LNCaP clone FGC (cell line): ENCODE measurements at regions not wholly inside any gene's neighbourhood (a gene's known extent, or its start where the extent isn't known, plus 50 kb on each side); places are given as distances from the start of the nearest gene placed in this dataset.
"Not testable (repeated sequence)": the region's sequence is repeated elsewhere in the genome, so short reads cannot be mapped to it uniquely, and the experiment has no call there.

ENCODE experiments used
- DNase-seq: peaks from one replicate; pipeline ENCODE4 v3.0.0-alpha.2; 2011; ENCODE audit warnings: low read depth
- H3K4me3 ChIP-seq: 2 replicates; pipeline ENCODE4 v1.5.1; 2011; ENCODE audit warnings: mild to moderate bottlenecking, low read depth, low read length, control low read depth
- TF ChIP-seq, protein P1 (sequence below): IDR thresholded peaks from 2 replicates; pipeline ENCODE4 v1.5.1; 2012; ENCODE audit warnings: mild to moderate bottlenecking; ENCODE audit not compliant: control insufficient read depth, insufficient read depth; ENCODE audit errors: extremely low read depth

GRCh38 chr6:43930440-43931154 is 160.6 kb downstream of the VEGFA start:
- no peak overlapping the region for H3K4me3 ChIP-seq
- TF ChIP-seq, protein P1, sequence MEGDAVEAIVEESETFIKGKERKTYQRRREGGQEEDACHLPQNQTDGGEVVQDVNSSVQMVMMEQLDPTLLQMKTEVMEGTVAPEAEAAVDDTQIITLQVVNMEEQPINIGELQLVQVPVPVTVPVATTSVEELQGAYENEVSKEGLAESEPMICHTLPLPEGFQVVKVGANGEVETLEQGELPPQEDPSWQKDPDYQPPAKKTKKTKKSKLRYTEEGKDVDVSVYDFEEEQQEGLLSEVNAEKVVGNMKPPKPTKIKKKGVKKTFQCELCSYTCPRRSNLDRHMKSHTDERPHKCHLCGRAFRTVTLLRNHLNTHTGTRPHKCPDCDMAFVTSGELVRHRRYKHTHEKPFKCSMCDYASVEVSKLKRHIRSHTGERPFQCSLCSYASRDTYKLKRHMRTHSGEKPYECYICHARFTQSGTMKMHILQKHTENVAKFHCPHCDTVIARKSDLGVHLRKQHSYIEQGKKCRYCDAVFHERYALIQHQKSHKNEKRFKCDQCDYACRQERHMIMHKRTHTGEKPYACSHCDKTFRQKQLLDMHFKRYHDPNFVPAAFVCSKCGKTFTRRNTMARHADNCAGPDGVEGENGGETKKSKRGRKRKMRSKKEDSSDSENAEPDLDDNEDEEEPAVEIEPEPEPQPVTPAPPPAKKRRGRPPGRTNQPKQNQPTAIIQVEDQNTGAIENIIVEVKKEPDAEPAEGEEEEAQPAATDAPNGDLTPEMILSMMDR = no peak
- DNase-seq = no peak

GRCh38 chr6:43929511-43929910 is 159.5 kb downstream of the VEGFA start:
- H3K4me3 ChIP-seq = no peak overlapping the region
- TF ChIP-seq, protein P1 = no peak
- DNase-seq = no peak

DNA sequence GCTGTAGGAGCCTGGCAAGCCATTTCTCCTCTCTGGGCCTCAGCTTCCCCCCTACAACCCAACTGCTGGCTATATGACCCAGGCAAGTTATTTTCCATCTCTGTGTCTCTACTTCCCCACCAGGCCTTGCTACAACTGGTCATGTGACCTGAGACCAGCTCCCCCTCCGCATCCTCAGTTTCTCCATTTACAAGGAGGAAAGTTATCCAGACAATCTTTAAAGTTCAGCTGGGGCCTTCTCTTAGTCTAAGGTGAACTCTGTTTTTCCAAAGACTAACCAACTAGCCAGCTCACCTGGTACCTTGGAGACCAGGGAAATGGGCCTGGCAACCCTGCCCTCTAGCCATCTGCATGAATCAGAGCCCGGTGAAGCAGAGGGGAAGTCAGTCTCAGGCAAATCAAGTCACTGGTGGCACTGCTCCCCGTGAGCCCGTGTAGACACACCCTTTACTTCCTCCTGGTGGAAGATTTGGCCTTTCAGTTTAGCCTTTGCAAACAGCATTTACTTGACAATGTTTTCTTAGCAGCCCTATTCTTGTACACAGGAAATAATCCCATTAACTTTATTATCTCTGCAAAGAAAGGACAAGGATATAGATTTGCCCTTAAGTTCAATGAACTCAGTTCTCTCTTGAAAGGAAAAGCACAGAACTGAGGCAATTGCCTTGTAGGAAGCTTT is 157.7 kb downstream of the VEGFA start:
- TF ChIP-seq, protein P1 = 0 out of 2 replicates have a peak, but pooled peaks have one; percentile 1
- no peak overlapping the region for H3K4me3 ChIP-seq
- DNase-seq = peak; percentile 18

- TF ChIP-seq, protein P1 = no peak
- no peak overlapping the region for H3K4me3 ChIP-seq
- peak; percentile 86 for DNase-seq
Measured at GRCh38 chr6:43926634-43927531, 156.9 kb downstream of the VEGFA start.

GRCh38 chr6:43925636-43926139 is 155.7 kb downstream of the VEGFA start:
- H3K4me3 ChIP-seq, DNase-seq: not testable (repeated sequence)

DNA sequence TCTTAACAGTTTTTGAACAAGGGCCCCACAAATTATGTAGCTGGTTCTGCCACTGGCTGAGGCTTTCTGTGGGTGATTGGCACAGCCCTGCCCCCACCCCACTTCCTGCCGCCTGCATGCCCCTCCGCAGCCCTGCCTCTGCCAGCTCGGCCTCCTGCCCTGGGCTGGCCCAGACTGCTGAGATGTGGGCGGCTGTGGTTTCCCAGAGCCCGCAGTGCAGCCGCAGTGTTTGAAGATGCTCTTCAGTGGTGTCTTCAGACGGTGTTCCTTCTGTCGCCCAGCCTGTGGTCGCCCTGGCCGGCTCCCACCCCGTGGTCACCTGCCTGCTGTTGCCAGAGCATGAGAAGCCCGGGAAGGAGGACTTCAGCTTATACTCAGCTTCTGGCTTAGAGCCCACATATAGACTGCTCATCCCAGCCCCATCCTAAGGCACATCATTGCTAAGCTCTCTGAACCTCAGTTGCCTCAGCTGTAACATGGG is 154.3 kb downstream of the VEGFA start:
- TF ChIP-seq, protein P1 = no peak
- no peak overlapping the region for H3K4me3 ChIP-seq
- DNase-seq = no peak
